ENCODE measurements at regions not wholly inside any gene's neighbourhood (a gene's known extent, or its start where the extent isn't known, plus 50 kb on each side); places are given as distances from the start of the nearest gene placed in this dataset.

DNA sequence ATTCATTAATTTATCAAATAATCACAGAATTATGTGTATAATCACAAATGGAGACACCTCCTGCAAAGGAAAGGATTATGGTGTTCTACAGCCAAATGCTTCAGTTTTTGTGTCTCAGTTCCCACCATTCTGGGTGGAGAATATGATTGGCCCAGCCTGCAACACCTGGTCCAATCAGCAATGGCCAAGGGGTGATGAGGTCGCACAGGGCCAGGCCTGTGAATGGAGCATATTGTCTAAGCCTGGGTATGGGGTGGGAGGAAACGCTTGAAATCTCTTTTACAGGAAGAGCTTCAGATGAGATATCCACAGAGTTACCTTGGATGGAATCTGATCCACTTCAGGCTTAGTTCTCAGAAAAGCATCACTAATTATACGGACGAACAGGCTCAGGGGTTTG is 271.6 kb downstream of the DHX35 start:
- no peak for TF ChIP-seq EP300 (IDR thresholded peaks at IDR 0.05)
- TF ChIP-seq, protein P1, sequence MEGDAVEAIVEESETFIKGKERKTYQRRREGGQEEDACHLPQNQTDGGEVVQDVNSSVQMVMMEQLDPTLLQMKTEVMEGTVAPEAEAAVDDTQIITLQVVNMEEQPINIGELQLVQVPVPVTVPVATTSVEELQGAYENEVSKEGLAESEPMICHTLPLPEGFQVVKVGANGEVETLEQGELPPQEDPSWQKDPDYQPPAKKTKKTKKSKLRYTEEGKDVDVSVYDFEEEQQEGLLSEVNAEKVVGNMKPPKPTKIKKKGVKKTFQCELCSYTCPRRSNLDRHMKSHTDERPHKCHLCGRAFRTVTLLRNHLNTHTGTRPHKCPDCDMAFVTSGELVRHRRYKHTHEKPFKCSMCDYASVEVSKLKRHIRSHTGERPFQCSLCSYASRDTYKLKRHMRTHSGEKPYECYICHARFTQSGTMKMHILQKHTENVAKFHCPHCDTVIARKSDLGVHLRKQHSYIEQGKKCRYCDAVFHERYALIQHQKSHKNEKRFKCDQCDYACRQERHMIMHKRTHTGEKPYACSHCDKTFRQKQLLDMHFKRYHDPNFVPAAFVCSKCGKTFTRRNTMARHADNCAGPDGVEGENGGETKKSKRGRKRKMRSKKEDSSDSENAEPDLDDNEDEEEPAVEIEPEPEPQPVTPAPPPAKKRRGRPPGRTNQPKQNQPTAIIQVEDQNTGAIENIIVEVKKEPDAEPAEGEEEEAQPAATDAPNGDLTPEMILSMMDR (IDR thresholded peaks at IDR 0.05) = no peak
- TF ChIP-seq POLR2A (IDR thresholded peaks at IDR 0.05) = no peak
- intact Hi-C loops (cut with DNase I) = no loop called here
- 84 to 89% (median 89%) methylated on average over 4 of the region's 4 CpGs for WGBS, 3 donors
- Histone ChIP-seq H3K27ac (no peak overlapping the region), H3K9me3 (no peaks in the 10 kb centered on the region), H3K4me3 (no peak overlapping the region), H3K4me1 (ENCODE audit: insufficient read depth) (no peaks in the 10 kb centered on the region), H3K27me3 (no peaks in the 10 kb centered on the region), H3K36me3 (no peaks in the 10 kb centered on the region)
- DNase-seq = no peak

DNA sequence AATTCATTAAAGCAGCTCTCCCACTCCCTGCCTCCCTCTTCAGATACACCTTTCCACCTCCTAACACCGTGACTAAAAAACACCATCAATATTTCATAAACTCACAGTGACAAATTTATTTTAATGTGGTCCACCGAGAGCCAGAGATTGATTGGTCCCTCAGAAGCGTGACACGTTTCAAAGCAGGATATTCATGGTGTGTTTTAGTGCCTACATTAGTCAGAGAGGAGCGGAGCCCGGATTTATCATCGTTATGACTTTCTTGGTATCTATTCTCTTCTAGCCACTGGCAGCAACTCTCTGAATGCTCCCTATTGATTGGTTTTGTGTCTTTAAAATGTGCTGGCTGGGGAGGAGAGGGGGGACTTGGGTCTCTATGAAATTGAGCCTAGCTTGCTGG is 265.3 kb downstream of the DHX35 start:
- TF ChIP-seq POLR2A (IDR thresholded peaks at IDR 0.05) (no peak), EP300 (IDR thresholded peaks at IDR 0.05) (no peak)
- TF ChIP-seq, protein P1 (IDR thresholded peaks at IDR 0.05) = no peak
- 36 to 43% (median 39%) methylated on average over 7 of the region's 7 CpGs for WGBS, 3 donors
- intact Hi-C loops (cut with DNase I) = no loop called here
- H3K4me3 ChIP-seq = no peak overlapping the region
- DNase-seq = no peak
- no peaks in the 10 kb centered on the region for H3K36me3 ChIP-seq
- H3K4me1 ChIP-seq (ENCODE audit: insufficient read depth) = no peaks in the 10 kb centered on the region
- no peaks in the 10 kb centered on the region for H3K9me3 ChIP-seq
- H3K27me3 ChIP-seq = no peaks in the 10 kb centered on the region
- no peak overlapping the region for H3K27ac ChIP-seq

DNA sequence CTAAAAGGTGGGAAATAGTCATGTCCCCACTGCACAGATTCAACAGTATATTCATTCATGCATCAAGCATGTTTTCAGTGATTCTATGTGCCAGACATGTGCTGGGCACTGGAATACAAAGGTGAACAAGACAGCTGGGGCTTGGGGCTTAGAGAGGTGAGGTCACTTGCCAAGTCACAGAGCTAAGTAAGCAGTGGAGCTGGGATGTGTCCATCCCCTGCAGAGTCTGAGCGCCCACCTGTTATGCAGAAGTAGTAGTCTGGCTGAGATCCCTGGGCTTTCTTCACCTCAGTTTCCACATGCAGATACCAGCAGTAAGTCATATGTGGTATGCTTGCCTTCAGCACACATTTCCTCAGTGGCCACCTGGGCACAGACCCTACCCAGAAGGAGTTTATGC is 263.8 kb downstream of the DHX35 start:
- no peak for TF ChIP-seq EP300 (IDR thresholded peaks at IDR 0.05)
- TF ChIP-seq, protein P1 (IDR thresholded peaks at IDR 0.05) = no peak
- TF ChIP-seq POLR2A (IDR thresholded peaks at IDR 0.05) = no peak
- intact Hi-C loops (cut with DNase I) = no loop called here
- no peak for DNase-seq
- WGBS, 3 donors = 90 to 100% (median 94%) methylated on average over 1 of the region's 1 CpG
- H3K4me1 ChIP-seq (ENCODE audit: insufficient read depth) = no peaks in the 10 kb centered on the region
- H3K9me3 ChIP-seq = no peaks in the 10 kb centered on the region
- no peaks in the 10 kb centered on the region for H3K27me3 ChIP-seq
- H3K27ac ChIP-seq = no peak overlapping the region
- H3K36me3 ChIP-seq = no peaks in the 10 kb centered on the region
- no peak overlapping the region for H3K4me3 ChIP-seq

DNA sequence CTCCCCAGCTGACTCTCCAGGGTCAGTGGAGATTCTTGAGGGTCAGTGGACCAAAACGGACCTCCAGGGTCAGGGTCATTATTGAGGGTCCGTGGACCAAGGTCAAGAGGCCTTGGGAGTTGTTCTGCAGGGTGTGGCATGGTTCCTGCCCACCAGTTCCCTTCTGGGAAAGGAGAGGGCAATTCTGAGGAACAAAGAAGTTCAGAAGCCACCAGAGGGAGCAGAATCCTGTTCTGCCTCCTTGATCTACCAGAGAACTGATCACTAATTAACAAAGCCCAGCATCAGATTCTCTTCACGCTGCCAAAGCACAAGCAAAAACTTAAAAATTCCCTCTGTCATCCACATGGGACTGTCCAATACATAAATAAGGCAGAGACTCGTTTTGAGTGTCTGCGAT is 263.4 kb downstream of the DHX35 start:
- Histone ChIP-seq H3K27ac (no peak overlapping the region), H3K27me3 (no peaks in the 10 kb centered on the region), H3K4me1 (ENCODE audit: insufficient read depth) (no peaks in the 10 kb centered on the region), H3K9me3 (no peaks in the 10 kb centered on the region), H3K36me3 (no peaks in the 10 kb centered on the region), H3K4me3 (no peak overlapping the region)
- no peak for TF ChIP-seq EP300 (IDR thresholded peaks at IDR 0.05)
- TF ChIP-seq, protein P1 (IDR thresholded peaks at IDR 0.05) = no peak
- TF ChIP-seq POLR2A (IDR thresholded peaks at IDR 0.05) = no peak
- intact Hi-C loops (cut with DNase I) = no loop called here
- DNase-seq = no peak
- 40 to 54% (median 43%) methylated on average over 5 of the region's 5 CpGs for WGBS, 3 donors

DNA sequence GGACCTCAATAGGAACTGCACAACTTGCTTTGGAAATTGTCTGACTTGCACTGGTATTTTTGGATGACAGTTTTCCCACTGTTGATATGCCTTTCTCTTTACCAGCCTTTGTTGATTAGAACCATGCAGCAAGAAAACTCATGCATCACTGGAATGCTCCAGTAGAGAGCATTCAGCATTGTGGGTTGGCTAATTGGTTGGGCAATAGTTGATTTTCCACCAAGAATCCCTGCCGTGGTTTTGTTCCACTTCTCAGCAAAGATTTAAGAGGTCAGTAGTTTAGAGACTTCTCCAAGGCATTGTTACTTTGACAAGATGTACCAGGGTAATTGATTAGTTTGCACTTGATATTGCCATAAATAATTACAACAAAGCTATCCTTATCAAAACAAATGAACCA is 260.0 kb downstream of the DHX35 start:
- Histone ChIP-seq H3K36me3 (no peaks in the 10 kb centered on the region), H3K27ac (no peak overlapping the region), H3K4me1 (ENCODE audit: insufficient read depth) (no peaks in the 10 kb centered on the region), H3K9me3 (no peaks in the 10 kb centered on the region), H3K27me3 (no peaks in the 10 kb centered on the region), H3K4me3 (no peak overlapping the region)
- DNase-seq = no peak
- TF ChIP-seq POLR2A (IDR thresholded peaks at IDR 0.05) = no peak
- TF ChIP-seq EP300 (IDR thresholded peaks at IDR 0.05) = no peak
- TF ChIP-seq, protein P1 (IDR thresholded peaks at IDR 0.05) = no peak
- WGBS, 3 donors = 12 to 22% (median 13%) methylated on average over 1 of the region's 1 CpG
- intact Hi-C loops (cut with DNase I) = no loop called here

All from ovary (tissue), 7 donors.